ENCODE measurements at regions not wholly inside any gene's neighbourhood (a gene's known extent, or its start where the extent isn't known, plus 50 kb on each side); places are given as distances from the start of the nearest gene placed in this dataset.

- peak; percentile 81 for ATAC-seq
- Histone ChIP-seq H3K9me3 (replicated peaks; ENCODE audit: control insufficient read depth, insufficient read depth, low read depth, low read length) (no peaks in the 10 kb centered on the region), H2AFZ (ENCODE audit: low read depth, low read length) (no peak overlapping the region), H3K9ac (ENCODE audit: insufficient read depth in 1 of 2, low read depth in 2 of 2, low read length in 2 of 2) (no peak overlapping the region), H3K27me3 (ENCODE audit: control insufficient read depth in 2 of 2, insufficient read depth in 2 of 2, low read length in 2 of 2) (no peaks in the 10 kb centered on the region), H3K9me1 (ENCODE audit: control insufficient read depth, insufficient read depth, low read length) (no peaks in the 10 kb centered on the region), H3K4me3 (no peak overlapping the region), H3K79me2 (ENCODE audit: control insufficient read depth, insufficient read depth, low read length) (no peaks in the 10 kb centered on the region), H3K27ac (ENCODE audit: extremely low read depth, low read depth, low read length) (no peak overlapping the region), H3K4me1 (replicated peaks in 1 of 2; ENCODE audit: control insufficient read depth in 2 of 2, insufficient read depth in 2 of 2, low read length in 2 of 2) (no peaks in the 10 kb centered on the region), H3K36me3 (ENCODE audit: control insufficient read depth, insufficient read depth, low read length) (no peaks in the 10 kb centered on the region), H4K20me1 (replicated peaks; ENCODE audit: control insufficient read depth, insufficient read depth, low read length) (no peaks in the 10 kb centered on the region), H3K4me2 (ENCODE audit: insufficient read depth, low read length) (no peak overlapping the region)
- ChIA-PET POLR2A (interaction anchor here (1.0 to 1.1 kb wide), 2 partner anchors 12 to 14 kb away, joined by 3 to 6 read pairs; no protein-coding TSS in a partner anchor), CTCF (ENCODE audit: low intra/inter-chr PET ratio) (interaction anchor here (1.0 to 1.4 kb wide), 2 partner anchors 56 to 123 kb away, joined by 3 to 9 read pairs; no protein-coding TSS in a partner anchor)
- DNase-seq (ENCODE audit: extremely low read depth in 1 of 4, low spot score in 3 of 4) = peak in 3 of 4 experiments; percentile 23 to 62 (median 36)
- intact Hi-C loops (cut with micrococcal nuclease) (loop anchor here (1.0 to 5.0 kb wide), 5 partner anchors 56 to 218 kb away; no protein-coding TSS in a partner anchor), in situ Hi-C loops (cut with MboI) (no loop called here)
- peak; percentile 88 for FAIRE-seq
- 21% methylated on average over 2 of the region's 2 CpGs for WGBS (ENCODE audit: insufficient coverage, low coverage, missing lambda C conversion rate)
- no TSS peak for BruUV-seq (replicated peaks)
- TF ChIP-seq REST (IDR thresholded peaks at IDR 0.05; ENCODE audit: borderline replicate concordance) (peak; percentile 70; the same call in 1 of the 2 replicates), REST (CRISPR knock-in tag; IDR thresholded peaks at IDR 0.05; ENCODE audit: low read depth) (no peak), CREM (IDR thresholded peaks at IDR 0.05; ENCODE audit: low read depth) (no peak), BCL6 (CRISPR knock-in tag; IDR thresholded peaks at IDR 0.05) (no peak), ETV1 (tag; conservative IDR thresholded peaks at IDR 0.05; ENCODE audit: low read depth) (0 out of 2 replicates have a peak, but pooled peaks have one; percentile 16), CC2D1A (IDR thresholded peaks at IDR 0.05) (0 out of 2 replicates have a peak, but pooled peaks have one; percentile 37), ZNF766 (CRISPR knock-in tag; conservative IDR thresholded peaks at IDR 0.05) (no peak), ZNF212 (CRISPR knock-in tag; IDR thresholded peaks at IDR 0.05) (no peak), CAMTA2 (CRISPR knock-in tag; conservative IDR thresholded peaks at IDR 0.05) (no peak), RNF219 (CRISPR knock-in tag; IDR thresholded peaks at IDR 0.05) (no peak), NFYB (IDR thresholded peaks at IDR 0.05; ENCODE audit: extremely low read depth, insufficient read length) (no peak), MAZ (CRISPR knock-in tag; conservative IDR thresholded peaks at IDR 0.05 in 1 of 2, IDR thresholded peaks at IDR 0.05 in 1 of 2) (peak in 1 of 2 experiments; percentile 43; a peak in 1 of 4 replicates)
Measured at GRCh38 chr6:141988954-141989705, 143.6 kb upstream of the GJE1 start.

Measured in K562 (cell line).